GM21447 (cell line): ENCODE measurements at regions not wholly inside any gene's neighbourhood (a gene's known extent, or its start where the extent isn't known, plus 50 kb on each side); places are given as distances from the start of the nearest gene placed in this dataset.

Experiments
- ATAC-seq: cut with Tn5 transposase; IDR thresholded peaks from one replicate; pipeline ENCODE4 v1.9.1; 2021; ENCODE audit not compliant: unreplicated experiment

DNA sequence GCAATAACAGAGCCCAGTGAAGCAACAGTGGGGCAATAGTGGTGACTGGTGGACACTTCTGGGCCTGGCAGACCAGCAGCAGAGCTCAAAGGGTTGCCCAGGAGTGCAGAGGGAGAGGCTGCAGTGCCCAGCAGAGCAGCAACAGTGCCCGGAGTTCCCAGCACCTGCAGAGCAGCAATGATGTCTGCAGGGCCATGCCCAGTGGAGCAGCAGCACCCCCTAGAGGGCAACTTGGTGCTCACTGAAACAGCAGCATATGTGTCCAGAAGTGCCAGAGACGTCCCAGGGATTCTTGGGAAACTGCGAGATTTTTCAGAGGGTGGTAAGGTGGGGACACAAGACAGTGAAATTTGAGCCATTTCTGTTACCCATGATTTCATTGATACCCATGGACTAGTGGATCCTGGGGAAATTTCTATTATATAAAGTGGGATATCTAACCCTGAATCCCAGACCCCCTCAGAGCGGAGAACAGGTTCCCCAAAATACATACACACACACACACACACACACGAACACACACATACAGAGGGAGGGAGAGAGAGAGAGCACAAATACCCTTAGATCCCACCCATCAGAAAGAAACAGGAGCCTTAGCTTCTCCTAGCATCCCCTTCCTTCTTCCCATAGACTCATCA lies 156.9 kb upstream of the GJB5 start:
- no peak for ATAC-seq

DNA sequence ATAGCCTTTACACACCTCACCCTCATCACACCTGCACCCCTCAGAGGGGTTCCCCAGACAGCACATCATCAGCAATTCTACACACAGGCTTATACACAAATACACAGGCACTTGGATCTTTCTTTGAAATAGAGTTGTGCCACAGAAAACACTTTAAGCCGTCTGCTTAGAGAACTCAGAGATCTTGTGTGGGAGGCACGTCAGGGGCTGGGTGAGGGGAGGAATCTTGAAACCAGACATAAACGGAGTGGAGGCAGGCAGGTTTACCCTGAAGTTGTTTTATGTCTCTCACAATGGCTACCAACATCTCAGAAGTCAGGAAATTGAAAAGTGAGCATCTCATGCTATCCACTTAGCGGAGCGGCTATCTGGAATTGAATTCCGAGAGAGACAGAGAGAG lies 151.9 kb upstream of the GJB5 start:
- no peak for ATAC-seq

DNA sequence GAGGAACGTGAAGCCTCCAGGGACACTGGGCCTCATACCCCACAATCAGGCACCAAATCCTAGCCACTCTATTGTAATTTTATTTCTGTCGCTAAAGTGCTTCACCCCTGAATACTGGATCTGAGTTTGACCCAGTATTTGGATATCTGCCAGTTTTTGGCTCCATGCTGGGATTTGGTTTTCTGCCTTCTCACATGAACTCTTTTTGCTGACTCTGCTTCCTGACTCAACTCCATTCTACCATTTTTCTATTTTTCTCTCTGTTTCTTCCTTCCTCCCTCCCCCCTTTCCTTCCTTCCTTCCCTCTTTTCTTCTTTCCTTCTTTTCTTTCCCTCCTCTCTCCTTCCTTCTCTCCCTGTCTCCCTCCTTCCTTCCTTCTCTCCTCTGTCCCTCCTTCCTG lies 151.3 kb upstream of the GJB5 start:
- no peak for ATAC-seq

DNA sequence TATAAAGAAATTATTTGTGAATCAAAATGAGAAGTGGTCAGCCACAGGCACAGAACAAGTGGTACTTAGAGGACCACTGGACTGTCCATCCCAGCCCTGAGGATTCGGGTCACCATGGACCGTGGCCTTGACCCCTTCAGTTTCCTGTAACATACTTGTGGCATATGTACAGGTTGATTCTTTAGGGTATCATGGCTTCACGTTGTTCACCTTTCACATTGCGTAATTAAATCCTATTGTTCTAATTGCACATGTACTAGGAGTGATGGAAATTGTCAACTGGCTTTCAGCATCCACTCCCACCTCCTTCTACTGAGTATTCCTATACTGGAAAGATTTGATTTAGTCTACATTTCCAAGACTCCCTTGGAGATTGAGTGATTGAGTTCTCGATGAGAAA lies 148.3 kb upstream of the GJB5 start:
- ATAC-seq, result no peak

DNA sequence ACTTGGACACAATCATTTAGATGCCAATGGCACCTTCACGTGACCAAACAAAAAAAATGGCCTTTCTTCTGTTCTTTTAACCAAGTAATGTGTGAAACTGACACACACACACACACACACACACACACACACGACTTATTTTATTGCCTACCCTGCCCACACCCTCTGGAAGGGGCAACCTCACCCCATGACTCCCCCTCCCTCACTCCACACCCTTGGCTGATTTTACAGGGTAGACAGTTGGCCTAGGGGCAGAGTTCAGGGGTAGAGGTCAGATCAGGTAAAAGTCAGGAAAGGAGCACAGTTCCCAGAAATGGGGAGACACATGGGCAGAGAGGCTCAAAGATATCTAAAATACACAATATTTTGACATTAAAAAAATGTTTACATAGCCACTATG lies 144.8 kb upstream of the GJB5 start:
- ATAC-seq, result no peak

DNA sequence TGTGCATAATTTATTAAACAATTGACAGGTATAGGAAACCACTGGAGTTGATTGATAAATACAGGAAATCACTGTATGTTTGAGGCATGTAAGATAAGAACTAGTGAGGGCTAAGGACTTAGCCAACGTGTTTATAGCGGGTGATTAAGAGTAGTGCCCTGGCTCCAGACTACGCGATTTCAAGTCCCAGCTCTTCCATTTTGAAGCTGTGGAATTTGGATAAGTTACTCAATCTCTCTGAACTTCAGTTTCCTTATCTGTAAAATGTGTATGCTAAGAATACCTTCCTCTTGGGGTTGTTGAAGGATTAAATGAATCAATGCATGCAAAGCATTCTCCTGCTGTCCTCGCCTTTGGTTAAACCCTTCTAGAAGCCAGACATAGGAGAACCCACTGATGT lies 143.3 kb upstream of the GJB5 start:
- ATAC-seq, result no peak

DNA sequence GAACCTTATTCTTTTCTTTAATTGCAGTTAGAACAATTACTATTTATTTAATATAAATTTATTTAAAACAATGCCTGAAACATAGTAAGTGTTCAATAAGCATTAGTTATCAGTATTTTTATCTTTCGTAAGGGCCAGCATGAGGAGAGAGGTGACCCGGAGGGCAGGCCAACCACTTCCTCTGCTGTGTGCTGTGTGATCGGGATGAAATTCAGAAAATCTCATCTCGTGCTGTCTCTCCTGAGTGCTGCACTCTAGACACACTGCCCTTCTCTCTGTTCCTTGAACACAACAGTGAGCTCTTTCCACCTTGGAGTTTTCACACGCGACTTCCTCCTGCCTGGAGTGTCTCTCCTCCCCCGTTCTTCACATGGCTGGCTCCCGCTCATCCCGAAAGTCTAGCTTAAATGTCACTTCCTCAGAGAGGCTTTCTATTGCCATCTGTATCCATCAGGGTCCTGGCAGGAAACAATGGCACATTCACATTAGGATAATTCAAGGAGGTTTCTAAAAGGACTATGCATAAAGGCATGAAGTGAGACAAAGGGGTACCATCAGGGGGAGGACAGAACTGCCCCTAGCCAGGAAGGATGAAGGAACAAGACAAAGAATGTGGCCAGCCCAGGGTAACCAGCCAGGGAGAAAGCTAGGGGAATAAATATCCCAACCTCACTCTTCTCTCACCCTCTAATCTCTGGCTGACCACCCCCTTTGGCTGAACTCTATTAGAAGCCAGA lies 142.6 kb upstream of the GJB5 start:
- no peak for ATAC-seq

DNA sequence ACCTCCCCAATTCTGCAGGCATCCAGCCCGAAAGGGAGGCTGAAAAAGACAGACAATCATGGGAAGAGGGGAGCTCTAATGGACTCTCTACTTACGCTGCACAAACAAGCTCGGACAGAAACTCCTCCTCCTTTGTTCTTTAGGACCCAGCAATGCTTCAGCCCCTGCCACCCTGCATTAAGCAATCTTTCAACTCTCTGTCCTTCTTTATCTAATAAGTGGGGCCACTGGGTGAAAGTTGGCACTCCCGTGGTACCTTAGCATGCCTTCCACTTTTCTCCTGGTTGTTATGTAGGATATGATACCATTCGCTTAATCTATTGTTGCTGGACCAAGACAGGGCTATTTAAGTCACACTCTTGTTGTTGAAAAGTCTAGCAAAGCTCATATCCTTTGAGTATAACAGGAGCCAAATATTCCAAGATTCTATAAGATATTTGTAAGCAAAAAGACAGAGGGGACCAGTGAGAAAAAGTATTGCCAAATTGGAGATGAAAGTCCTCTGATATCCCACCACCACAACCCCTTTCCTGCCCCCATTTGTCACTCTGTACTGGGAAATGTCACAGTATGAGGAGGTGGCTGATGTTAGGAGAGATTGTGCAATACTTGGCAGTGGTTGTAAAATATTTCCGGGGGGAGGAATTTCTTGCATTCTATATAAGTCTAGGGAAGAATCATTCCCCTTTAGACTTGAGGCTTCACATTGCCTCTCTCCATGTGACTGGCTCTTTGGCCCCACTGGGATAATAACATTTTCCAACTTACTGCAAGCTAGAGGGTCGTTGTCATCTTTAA lies 137.3 kb upstream of the GJB5 start:
- no peak for ATAC-seq

DNA sequence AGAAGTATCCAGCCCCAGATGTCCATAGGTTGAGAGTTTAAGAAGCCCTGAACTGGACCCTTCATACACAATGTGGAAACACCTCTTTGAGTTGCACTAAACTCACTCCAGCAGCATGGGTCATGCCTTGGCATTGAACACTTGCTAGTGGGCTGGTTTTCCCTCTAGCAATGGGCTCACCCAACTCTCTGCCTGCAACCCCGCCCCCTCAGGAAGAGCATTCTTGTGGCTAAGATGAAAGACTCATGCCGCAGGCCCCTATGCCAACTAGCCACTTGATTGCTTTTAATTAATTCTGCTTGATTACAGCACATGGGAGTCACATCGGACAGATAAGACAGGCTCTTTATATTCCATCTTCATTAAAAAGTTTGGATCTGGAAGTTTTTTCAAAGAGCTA lies 136.5 kb upstream of the GJB5 start:
- no peak for ATAC-seq

DNA sequence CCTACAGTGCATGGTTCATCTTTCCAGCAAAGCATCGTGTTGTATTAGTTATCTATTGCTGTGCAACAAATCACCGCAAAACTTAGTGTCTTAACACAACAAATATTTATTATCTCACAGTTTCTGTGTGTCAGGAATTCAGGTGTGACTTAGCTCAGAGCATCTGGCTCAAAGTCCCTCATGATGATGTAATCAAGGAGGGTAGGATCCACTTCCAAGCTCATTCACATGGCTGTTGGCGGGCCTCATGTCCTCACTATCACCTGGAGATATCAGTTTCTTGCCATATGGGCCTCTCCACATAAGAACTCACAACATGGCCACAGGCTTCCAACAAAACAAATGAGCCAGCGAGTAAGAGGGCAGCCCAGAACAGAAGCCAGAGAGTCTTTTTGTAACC lies 135.6 kb upstream of the GJB5 start:
- no peak for ATAC-seq

DNA sequence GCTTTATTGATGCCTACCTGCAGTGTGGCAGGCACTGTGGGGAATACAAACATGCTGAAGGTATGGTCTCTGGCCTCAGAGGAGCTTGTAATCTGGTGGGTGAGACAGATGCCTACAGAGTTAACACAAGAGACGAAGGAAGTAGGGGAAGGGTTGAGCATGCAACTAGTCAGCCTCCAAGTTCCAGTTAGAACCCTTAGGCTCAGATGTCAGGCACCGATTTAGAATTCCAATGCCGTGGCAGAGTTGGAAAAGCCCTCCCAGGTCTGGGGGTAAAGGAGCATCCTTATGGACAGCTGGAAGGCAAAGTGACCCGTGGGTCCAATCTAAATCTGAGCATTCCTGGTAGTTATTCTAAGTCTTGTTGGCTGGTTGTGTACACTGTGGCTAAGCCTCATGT lies 132.9 kb upstream of the GJB5 start:
- ATAC-seq, result no peak

DNA sequence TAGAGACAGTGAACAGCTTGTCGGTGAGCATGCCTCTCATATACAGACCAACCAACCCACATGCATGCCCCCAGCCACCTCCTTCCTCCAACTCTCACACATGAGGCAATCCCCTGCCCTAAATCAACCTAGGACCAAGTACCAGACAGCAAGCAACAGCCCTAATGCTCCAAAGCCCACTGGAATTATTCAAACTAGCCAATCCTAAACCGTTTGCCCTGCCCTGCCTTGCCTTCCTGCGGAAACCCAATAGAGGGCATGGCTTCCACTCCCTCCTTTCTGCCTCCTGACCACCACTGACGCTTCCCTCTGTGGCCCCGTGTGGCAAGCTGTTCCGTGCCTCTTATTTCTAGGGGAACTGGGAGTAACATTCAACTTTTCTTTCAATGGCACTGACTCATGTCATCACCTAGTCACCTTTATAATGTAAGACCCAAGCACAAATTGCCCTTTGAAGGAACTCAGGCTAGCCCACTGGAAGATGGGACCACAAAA lies 129.3 kb upstream of the GJB5 start:
- no peak for ATAC-seq

DNA sequence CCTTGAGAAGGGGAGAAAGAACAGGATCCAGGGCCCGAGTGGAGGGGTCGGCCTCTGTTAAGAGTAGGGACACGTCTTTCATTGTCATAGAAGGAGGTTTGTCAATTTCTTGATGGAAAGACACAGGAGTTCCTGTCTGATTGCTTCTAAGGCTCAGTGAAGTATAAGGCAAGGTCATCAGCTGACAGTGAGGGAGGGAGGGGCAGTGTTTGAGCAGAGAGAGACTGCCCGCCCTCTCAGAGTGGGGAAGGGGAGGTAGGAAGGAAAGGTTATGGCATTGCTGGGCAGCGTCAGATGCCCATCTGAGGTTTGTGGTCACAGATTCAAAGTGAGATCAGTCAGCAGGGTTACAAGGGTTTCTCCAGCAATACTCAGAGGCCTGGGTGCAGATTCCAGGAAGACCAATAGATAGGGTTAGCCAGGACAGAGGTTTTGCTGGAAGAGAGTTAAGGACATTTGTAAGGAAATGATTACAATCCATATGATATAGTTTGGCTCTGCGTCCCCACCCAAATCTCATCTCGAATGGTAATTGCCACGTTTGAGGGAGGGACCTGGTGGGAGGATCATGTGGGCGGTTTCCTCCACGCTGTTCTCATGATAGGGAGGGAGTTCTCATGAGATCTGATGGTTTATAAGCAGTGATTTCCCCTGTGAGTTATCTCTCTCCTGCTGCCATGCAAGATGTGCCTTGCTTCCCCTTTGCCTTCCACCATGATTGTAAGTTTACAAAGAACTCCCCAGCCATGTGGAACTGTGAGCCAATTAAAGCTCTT lies 127.2 kb upstream of the GJB5 start:
- no peak for ATAC-seq

DNA sequence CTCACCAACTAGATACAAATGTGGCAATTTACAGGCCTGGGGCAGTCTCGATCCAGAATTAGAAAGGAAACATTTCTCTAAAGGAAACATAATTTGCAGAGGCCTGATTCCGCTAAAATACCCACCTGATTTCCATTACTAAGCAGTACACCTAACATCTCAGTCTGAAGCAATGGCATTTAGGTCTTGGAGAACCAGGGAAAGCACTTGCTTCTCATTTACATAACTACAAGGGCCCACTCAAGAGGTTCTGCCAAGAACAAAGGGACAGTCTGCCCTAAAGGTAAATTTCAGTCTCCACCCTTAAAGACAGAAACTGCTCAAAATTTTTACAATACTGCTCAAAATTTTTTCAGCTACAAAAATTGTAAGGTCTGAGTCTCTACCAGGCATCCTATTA lies 123.7 kb upstream of the GJB5 start:
- ATAC-seq, result no peak

DNA sequence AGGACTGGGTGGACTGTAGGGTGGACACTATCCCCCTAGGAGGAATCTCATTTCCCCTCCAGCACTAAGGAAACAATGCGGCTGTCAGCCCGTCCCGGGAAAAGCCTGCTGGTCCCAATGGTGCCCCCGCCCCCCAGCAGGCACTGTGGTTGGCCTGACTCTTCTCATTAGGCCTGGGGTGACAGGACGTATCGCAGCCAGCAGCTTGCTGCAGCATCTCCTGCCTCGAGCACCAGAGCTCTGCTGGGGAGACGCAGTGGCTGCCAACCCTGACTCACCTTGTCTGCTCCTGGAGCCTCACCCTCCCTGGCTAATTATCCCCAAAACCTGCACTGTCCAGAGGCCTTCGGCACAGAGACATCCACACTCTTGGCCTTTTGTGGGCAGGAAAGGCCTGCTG lies 115.1 kb upstream of the GJB5 start:
- ATAC-seq, result no peak

DNA sequence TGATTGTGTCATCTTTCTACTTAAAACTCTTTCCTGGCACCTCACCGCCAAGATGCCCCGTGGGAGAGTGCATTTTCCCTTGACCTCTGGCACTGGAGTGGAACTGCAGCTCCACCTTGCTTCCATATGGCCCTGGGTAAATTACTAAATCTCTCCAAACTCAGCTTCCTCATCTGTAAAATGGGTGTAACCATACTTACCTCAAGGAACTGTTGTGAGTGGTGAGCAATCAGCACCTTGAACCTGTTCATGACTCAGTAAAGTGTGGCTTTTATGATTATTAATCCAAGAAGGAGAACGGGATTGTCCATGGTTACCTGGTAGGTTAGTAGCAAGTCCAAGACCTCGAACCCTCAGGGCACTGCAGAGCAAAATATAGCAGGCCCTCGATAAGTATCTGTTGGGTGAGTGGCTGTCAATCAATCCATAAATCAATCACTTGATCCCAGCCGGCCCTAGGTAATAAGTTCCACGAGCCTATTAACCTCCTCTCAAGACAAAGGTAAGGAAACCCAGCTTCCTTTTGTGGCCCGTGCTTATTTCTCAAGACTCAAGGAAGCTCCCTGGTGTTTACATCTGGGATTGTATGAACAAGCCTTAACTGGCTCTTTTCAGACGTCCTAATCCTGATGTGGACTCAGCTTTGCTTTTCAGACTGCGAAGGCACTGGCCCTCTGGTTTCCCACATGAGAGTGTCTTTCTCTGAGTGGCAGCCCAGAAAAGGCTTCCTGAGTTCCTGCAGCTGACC lies 114.0 kb upstream of the GJB5 start:
- ATAC-seq, result no peak

DNA sequence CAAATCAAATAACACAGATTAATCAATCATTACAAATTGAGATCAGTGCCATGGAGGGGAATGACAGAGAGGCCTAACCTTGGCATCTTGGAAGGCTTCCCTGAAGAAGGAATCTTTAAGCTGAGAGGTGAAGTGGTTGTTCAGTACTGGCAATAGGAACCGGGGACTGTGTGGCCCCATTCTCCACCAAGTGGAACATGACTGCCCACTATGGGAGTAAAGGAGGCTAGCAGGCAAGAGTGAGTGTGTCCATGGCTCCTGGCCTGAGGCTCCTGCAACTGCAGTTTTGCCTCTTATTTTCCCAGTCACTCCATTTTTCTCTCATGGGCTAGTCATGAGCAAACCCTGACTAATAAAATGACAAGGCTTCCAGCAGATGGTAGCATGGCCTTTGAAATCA lies 112.2 kb upstream of the GJB5 start:
- no peak for ATAC-seq

DNA sequence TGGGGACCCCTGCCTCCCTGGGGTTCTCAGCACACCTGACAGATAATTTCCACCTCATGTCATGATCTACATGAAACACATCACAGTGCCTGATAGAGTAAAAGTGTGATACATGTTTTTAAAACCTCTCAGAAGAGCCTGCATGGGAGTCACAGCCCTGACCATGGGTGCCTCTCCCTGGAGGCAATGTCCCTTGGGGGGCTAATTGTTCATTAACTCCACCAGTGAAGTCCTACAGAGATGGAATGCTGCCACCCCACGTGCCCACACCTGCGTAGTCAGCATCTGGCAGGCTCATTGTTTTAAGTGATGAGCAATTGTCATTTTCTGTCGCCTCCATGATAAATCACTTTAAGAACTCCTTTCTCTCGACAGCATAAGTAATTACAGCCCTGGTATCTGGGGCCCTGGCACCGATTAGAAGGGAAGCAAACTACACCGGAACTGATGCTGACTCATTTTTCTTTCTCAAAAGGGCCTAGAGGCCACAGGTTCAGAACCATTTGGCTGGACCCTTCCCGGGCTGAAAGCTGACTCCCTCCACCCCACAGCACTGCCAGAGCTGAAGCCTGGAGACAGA lies 109.6 kb upstream of the GJB5 start:
- ATAC-seq, result no peak

DNA sequence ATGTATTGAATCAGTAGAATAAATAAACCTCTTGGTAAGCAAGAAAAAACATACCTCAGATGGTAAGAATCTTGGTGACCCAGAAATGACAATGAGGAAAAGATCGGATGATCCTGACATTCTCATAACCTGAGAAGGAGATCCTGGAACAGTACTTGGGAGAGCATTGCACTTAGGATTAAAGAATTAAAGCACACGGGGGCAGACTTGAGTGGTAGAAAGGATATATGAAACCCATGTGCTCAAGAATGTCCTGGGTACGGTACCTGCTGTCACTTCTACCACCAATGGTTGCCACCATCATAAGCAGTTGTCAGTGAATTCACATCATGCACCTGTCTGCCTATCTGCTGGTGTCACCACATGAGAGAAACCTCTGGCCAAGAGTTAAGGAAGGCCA lies 108.9 kb upstream of the GJB5 start:
- ATAC-seq, result no peak

DNA sequence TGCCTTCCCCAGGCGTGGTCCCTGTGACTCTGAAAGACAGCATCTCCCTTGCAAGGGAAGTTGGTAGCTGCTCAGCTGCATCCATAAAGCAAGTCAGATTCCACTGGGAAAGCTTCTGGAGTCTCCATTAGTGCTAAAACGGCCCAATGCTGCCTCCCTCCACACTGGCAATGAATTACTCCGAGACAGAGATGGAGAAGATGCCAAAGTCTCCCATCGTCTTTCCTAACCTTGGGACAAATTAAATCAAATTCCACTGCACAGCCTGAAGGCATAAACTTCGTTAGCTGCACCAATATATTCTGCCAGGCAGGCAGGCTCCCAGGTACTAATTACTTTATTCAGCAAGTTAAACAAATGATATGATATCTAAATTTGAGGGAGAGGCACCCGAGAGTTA lies 106.3 kb upstream of the GJB5 start:
- ATAC-seq, result no peak
